Calu3 (cell line): ENCODE measurements at regions not wholly inside any gene's neighbourhood (a gene's known extent, or its start where the extent isn't known, plus 50 kb on each side); places are given as distances from the start of the nearest gene placed in this dataset.
"Not testable (repeated sequence)": the region's sequence is repeated elsewhere in the genome, so short reads cannot be mapped to it uniquely, and the experiment has no call there.

Experiments used
- BruUV-seq: library from RNA; stranded (reverse); fragments of 400-500 nt; replicated peaks from 2 replicates; lab custom pipeline; 2021; lab: Mats Ljungman, UMichigan
- CTCF ChIA-PET: fragments of 300-600 bp; sonication (Branson Sonifier 250); formaldehyde crosslinking; loops from one replicate; lab custom pipeline; 2022; ENCODE audit warnings: antibody characterized with exemption; lab: Charles Lee
- DNase-seq: peaks from one replicate; pipeline ENCODE4 v3.0.0; 2022
- H3K27ac Mint-ChIP-seq: one replicate; pipeline ENCODE4 v1.8.0; 2022; ENCODE audit warnings: mixed read lengths; ENCODE audit not compliant: unreplicated experiment
- H3K27me3 Mint-ChIP-seq: one replicate; pipeline ENCODE4 v1.8.0; 2022; ENCODE audit warnings: mixed read lengths; ENCODE audit not compliant: unreplicated experiment
- H3K36me3 Mint-ChIP-seq: one replicate; pipeline ENCODE4 v1.8.0; 2022; ENCODE audit warnings: mild to moderate bottlenecking, moderate library complexity, mixed read lengths; ENCODE audit not compliant: insufficient read depth, unreplicated experiment
- H3K4me1 Mint-ChIP-seq: one replicate; pipeline ENCODE4 v1.8.0; 2022; ENCODE audit warnings: mild to moderate bottlenecking, low read depth, mixed read lengths; ENCODE audit not compliant: unreplicated experiment
- H3K4me3 Mint-ChIP-seq: one replicate; pipeline ENCODE4 v1.8.0; 2022; ENCODE audit warnings: mild to moderate bottlenecking, low read depth, moderate library complexity, mixed read lengths; ENCODE audit not compliant: unreplicated experiment
- H3K9me3 Mint-ChIP-seq: one replicate; pipeline ENCODE4 v1.8.0; 2022; ENCODE audit warnings: low read depth, mixed read lengths; ENCODE audit not compliant: unreplicated experiment
- intact Hi-C: fragments of 100-400 bp; cut with micrococcal nuclease; formaldehyde crosslinking; loops from one replicate; pipeline ENCODE4 v1.10.0; 2022; ENCODE audit not compliant: unreplicated experiment
- TF ChIP-seq, protein P1 (sequence below): fragments of 200-600 bp; IDR thresholded peaks from one replicate; pipeline ENCODE4 v1.8.0; 2022; ENCODE audit warnings: antibody characterized with exemption; ENCODE audit not compliant: unreplicated experiment

DNA sequence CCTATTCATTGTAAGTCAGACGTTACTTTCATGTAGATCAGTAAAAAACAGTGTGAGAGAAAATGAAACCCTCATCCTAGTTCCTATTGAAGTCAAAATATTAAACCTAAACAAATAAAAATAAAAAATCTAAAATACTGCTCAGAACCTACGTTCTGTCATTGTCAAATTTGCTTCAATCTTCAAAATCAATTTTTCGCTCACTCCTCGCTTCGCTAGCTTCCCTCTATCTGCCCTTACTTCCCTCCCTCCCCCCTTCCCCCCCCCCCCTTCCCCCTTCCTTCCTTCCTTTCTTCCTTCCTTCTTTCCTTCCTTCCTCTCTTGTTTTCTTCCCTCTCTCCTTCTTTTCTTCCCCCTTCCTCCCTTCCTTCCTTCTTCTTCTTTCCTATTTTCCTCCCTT is 310.9 kb upstream of the PDE3A start:
- no TSS peak for BruUV-seq
- CTCF ChIA-PET, result no interaction called here
- Mint-ChIP-seq H3K27ac (no peak overlapping the region), H3K27me3 (no peaks in the 10 kb centered on the region), H3K9me3 (peaks cover 3% of the 10 kb centered on the region), H3K4me3 (no peak overlapping the region), H3K4me1 (no peaks in the 10 kb centered on the region), H3K36me3 (no peaks in the 10 kb centered on the region)
- no peak for DNase-seq
- TF ChIP-seq, protein P1, sequence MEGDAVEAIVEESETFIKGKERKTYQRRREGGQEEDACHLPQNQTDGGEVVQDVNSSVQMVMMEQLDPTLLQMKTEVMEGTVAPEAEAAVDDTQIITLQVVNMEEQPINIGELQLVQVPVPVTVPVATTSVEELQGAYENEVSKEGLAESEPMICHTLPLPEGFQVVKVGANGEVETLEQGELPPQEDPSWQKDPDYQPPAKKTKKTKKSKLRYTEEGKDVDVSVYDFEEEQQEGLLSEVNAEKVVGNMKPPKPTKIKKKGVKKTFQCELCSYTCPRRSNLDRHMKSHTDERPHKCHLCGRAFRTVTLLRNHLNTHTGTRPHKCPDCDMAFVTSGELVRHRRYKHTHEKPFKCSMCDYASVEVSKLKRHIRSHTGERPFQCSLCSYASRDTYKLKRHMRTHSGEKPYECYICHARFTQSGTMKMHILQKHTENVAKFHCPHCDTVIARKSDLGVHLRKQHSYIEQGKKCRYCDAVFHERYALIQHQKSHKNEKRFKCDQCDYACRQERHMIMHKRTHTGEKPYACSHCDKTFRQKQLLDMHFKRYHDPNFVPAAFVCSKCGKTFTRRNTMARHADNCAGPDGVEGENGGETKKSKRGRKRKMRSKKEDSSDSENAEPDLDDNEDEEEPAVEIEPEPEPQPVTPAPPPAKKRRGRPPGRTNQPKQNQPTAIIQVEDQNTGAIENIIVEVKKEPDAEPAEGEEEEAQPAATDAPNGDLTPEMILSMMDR, result no peak
- intact Hi-C loops, result no loop called here

DNA sequence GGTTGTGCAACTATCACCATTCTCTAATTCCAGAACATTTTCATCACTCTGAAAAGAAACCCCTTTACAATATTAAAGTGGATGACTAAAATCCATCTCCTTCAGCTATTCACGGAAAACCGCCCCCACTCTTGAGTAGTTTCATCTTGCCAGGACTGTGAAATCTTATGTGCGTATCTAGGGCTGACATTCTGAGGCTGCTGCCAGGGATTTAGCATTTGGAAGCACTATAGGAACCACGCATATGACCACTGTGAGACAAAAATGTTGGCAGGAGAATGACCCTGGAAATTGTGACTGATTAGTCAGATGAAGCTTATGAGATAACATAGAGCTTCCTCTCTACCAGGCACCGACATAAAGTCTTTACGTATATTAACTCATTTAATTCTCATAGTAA is 305.2 kb upstream of the PDE3A start:
- no peak overlapping the region for H3K27ac Mint-ChIP-seq
- no peak for DNase-seq
- no peak overlapping the region for H3K4me3 Mint-ChIP-seq
- H3K4me1 Mint-ChIP-seq, result no peaks in the 10 kb centered on the region
- CTCF ChIA-PET, result no interaction called here
- no peaks in the 10 kb centered on the region for H3K27me3 Mint-ChIP-seq
- intact Hi-C loops, result no loop called here
- H3K36me3 Mint-ChIP-seq, result no peaks in the 10 kb centered on the region
- no TSS peak for BruUV-seq
- TF ChIP-seq, protein P1, result no peak
- H3K9me3 Mint-ChIP-seq, result peaks cover 2% of the 10 kb centered on the region

DNA sequence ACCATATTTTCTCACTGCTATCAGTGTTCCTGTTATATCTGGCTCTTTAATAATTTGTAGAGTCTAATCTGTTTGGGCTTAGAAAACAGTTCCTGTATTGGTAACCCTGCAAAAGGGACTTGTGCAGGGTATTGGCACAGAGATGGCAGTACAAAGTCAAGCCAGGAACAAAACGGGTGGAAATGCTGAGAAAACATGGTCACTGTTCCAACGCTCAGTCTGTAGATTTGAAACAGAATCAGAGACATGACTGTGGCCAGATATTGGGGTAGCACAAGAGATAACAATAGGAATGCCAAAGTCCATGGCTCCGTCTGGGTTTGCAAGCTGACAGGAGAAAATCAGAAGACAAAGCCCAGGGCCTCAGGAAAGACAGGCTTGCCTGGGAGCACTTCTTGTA is 290.7 kb upstream of the PDE3A start:
- Mint-ChIP-seq H3K9me3 (no peaks in the 10 kb centered on the region), H3K27me3 (no peaks in the 10 kb centered on the region), H3K27ac (no peak overlapping the region), H3K4me3 (no peak overlapping the region), H3K4me1 (no peaks in the 10 kb centered on the region), H3K36me3 (no peaks in the 10 kb centered on the region)
- no TSS peak for BruUV-seq
- no peak for DNase-seq
- CTCF ChIA-PET, result no interaction called here
- intact Hi-C loops, result no loop called here
- TF ChIP-seq, protein P1, result no peak

DNA sequence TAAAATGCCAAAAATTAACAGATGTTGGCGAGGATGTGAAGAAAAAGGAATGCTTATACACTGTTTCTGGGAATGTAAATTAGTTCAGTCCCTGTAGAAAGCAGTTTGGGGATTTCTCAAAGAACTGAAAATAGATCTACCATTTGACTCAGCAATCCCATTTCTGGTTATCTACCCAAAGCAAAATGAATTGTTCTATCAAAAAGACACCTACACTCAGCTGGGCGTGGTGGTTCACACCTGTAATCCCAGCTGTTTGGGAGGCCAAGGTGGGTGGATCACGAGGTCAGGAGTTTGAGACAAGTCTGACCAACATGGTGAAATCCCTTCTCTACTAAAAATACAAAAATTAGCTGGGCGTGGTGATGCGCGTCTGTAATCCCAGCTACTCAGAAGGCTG is 279.3 kb upstream of the PDE3A start:
- Mint-ChIP-seq H3K36me3 (no peaks in the 10 kb centered on the region), H3K27me3 (no peaks in the 10 kb centered on the region), H3K4me1 (no peaks in the 10 kb centered on the region), H3K9me3 (no peaks in the 10 kb centered on the region), H3K27ac (no peak overlapping the region), H3K4me3 (no peak overlapping the region)
- CTCF ChIA-PET, result no interaction called here
- TF ChIP-seq, protein P1, result no peak
- no peak for DNase-seq
- BruUV-seq, result no TSS peak
- intact Hi-C loops, result no loop called here

DNA sequence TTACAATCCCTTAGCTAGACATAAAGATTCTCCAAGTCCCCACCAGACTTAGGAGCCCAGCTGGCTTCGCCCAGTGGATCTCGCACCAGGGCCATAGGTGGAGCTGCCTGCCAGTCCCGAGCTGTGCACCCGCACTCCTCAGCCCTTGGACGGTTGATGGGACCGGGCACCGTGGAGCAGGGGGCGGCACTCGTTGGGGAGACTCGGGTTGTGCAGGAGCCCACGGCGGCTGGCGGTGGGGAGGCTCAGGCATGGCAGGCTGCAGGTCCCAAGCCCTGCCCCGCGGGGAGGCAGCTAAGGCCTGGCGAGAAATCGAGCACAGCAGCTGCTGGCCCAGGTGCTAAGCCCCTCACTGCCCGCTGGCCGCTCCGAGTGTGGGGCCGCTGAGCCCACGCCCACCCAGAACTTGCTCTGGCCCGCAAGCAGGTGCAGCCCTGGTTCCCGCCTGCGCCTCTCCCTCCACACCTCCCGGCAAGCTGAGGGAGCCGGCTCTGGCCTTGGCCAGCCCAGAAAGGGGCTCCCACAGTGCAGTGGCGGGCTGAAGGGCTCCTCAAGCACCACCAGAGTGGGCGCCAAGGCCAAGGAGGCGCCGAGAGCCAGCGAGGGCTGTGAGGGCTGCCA is 275.0 kb upstream of the PDE3A start:
- CTCF ChIA-PET, H3K4me3 Mint-ChIP-seq, DNase-seq, H3K4me1 Mint-ChIP-seq, H3K27ac Mint-ChIP-seq, BruUV-seq, H3K9me3 Mint-ChIP-seq, intact Hi-C loops, H3K27me3 Mint-ChIP-seq, H3K36me3 Mint-ChIP-seq: not testable (repeated sequence)
